GM12872 (cell line): ENCODE measurements at regions not wholly inside any gene's neighbourhood (a gene's known extent, or its start where the extent isn't known, plus 50 kb on each side); places are given as distances from the start of the nearest gene placed in this dataset.

Experiments
- TF ChIP-seq, protein P1 (sequence below): IDR thresholded peaks from 3 replicates; pipeline ENCODE4 v1.5.1; 2011; ENCODE audit warnings: low read depth, mild to moderate bottlenecking, low read length, moderate library complexity; ENCODE audit not compliant: insufficient read depth

DNA sequence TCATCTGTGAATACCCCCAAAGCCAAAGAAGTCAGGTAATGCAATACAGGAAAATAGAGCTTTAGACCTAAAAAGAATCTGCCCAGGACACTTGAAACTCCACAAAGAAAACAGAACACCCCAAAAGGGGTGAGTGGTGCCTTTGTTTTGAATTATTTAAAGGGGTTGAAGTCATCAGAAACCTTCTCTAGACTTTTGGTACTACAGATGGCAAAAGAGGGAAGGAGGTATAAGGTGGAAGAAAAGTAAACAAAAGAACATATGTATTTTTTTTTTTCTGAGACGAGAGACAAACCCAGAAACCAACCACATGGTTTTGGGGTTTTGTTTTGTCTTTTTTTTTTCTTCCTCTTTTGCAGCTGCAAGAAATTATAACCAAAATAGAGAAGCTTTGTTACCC, 1477.8 kb downstream of the C4orf33 start:
- TF ChIP-seq, protein P1, sequence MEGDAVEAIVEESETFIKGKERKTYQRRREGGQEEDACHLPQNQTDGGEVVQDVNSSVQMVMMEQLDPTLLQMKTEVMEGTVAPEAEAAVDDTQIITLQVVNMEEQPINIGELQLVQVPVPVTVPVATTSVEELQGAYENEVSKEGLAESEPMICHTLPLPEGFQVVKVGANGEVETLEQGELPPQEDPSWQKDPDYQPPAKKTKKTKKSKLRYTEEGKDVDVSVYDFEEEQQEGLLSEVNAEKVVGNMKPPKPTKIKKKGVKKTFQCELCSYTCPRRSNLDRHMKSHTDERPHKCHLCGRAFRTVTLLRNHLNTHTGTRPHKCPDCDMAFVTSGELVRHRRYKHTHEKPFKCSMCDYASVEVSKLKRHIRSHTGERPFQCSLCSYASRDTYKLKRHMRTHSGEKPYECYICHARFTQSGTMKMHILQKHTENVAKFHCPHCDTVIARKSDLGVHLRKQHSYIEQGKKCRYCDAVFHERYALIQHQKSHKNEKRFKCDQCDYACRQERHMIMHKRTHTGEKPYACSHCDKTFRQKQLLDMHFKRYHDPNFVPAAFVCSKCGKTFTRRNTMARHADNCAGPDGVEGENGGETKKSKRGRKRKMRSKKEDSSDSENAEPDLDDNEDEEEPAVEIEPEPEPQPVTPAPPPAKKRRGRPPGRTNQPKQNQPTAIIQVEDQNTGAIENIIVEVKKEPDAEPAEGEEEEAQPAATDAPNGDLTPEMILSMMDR: no peak

DNA sequence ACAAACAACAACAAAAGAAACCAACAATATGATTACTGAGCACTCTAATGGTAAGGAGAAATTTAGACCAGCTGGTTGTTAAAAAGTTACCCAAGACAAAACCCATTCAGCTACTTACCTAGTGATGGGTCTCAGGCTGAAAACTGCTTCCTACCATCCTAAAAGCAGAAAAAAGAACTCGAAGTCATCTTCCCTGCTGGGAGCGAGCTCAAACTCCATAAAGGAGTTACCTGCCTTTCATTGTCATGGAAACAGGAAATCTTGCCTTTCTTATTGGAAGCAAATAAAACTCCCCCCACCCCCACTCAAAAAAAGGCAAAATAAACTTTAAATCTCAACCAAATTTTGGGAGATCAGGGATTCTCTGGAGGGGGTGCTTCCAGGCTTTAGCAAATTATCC, 1478.3 kb downstream of the C4orf33 start:
- TF ChIP-seq, protein P1: no peak

DNA sequence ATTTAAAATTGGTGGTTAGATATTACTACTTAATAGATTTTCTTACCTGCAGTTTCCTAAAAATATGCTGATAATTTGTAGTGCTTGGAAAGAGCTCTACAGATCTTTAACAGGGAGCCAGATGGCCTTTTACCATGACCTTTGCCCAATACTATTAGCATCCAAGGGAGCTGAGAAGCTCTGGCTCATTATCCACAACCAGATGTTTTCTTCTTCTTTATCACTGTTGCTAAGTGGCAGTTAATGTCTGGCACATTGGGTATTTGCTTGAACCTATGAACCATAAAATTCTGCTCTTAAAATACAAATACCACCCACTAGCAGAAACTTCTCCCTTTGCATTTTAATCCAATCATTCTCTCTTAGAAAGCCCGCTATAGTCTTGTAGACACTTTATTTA, 1480.3 kb downstream of the C4orf33 start:
- TF ChIP-seq, protein P1: no peak

DNA sequence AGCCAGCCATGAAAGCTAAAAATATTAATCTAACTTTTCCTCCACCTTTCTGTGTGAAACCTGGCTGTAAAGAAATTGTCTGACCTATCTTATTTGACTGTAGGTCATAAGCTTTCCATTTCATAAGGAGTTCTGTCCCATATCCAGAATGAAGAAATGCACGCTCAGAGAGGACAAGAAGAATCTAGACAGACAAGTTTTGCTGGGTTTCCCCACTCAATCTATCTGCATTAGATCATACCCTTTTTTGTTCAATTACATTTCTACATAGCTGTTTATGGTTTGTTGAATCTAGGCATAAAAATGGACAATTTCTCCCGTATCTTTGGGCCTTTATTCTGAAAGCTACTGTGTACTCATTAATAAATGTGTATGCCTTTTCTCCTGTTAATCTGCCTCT, 1495.1 kb downstream of the C4orf33 start:
- TF ChIP-seq, protein P1: no peak

DNA sequence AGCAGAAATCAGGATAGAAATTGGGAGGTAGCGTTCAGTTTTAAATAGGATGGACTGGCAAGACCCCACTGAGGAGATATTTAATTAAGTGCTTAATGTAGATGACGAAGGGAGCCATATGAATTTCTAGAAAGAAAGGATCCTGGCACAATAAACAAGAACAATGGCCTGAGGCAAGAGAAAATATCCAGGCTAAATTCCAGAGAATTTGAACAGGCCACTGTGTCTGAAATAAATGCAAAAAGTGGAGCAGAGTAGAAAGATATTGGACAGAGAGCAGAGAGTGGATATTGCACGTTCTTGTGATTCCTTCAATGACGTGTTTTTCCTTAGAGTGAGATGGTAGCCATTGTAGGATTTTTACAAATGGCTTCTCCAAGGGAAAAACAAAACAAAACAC, 1504.8 kb downstream of the C4orf33 start:
- TF ChIP-seq, protein P1: no peak

DNA sequence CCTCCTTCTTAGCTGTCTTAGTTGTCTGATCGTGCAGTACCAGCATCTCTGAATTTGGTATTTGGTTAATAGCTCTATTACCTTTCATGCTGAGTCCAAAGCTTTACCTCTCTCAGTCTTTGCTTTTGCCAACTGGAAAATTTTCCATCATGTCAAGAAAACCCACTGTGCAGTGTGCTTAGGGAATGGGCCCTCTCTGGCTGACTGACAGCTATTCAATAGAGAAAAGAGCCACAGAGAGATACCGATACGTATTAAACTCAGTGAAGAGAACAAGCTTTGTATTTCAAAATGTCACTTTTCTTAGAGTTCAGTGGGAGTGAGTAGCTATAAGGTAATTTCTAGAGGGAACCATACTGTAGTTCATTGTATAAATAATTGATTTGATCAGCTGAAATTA, 1507.1 kb downstream of the C4orf33 start:
- TF ChIP-seq, protein P1: no peak

DNA sequence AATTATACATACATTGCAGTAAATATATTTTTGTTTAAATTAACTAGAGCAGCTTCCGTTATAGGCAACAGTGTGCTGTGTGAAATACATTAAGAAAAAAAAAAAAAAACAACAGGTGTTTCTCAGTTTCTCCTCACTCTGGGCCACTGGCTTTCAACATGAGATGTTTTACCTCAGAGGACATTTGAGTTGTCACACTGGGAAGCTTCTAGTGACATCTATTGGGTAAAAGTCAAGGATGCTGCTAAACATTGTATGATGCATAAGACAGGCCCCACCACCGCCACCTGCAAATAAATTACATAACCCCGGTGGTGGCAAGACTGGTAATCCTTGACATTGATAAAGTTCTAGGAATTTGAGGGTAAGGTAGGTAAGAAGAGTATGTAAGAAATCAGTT, 1512.2 kb downstream of the C4orf33 start:
- TF ChIP-seq, protein P1: no peak

DNA sequence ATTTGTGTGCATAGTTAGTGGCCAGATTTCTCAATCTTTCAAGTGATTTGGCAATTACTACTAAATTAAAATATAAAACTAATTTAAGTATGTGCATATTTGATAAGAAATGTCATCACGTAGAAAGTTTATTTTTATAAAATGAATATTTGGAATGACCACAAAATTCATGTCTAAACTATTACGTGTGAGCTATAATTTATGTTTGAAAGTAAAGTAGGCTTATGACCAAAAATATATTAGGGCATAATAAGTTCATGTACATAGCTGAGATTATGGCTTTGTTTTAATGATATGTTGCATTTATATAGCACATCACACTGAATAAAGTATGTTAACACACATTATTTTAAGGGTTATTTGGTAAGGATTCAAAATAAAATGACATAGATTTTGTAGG, 1532.6 kb downstream of the C4orf33 start:
- TF ChIP-seq, protein P1: no peak
